GM19240 (cell line): ENCODE measurements at regions not wholly inside any gene's neighbourhood (a gene's known extent, or its start where the extent isn't known, plus 50 kb on each side); places are given as distances from the start of the nearest gene placed in this dataset.

Experiments
- DNase-seq: peaks from one replicate; pipeline ENCODE4 v3.0.0; 2011; ENCODE audit warnings: low spot score; ENCODE audit not compliant: insufficient read length

- DNase-seq = no peak
These were observed 515.7 kb downstream of the MED13L start for GRCh38 chr12:115761784-115762183.

- DNase-seq = no peak
These were observed 517.3 kb downstream of the MED13L start for GRCh38 chr12:115760231-115760630.

- DNase-seq = no peak
These were observed 518.4 kb downstream of the MED13L start for GRCh38 chr12:115758877-115759620.

- DNase-seq = no peak
These were observed 519.3 kb downstream of the MED13L start for GRCh38 chr12:115758183-115758582.

- DNase-seq = no peak
These were observed 520.7 kb downstream of the MED13L start for GRCh38 chr12:115756804-115757203.

- no peak for DNase-seq
These were observed 521.2 kb downstream of the MED13L start for GRCh38 chr12:115756271-115756670.

GRCh38 chr12:115755725-115756085 is 521.8 kb downstream of the MED13L start:
- no peak for DNase-seq

GRCh38 chr12:115755061-115755724 is 522.3 kb downstream of the MED13L start:
- no peak for DNase-seq

GRCh38 chr12:115752913-115753726 is 524.4 kb downstream of the MED13L start:
- DNase-seq = peak; percentile 21

- no peak for DNase-seq
These were observed 525.3 kb downstream of the MED13L start for GRCh38 chr12:115752156-115752555.

- DNase-seq = no peak
These were observed 527.2 kb downstream of the MED13L start for GRCh38 chr12:115750340-115750739.

- no peak for DNase-seq
These were observed 528.2 kb downstream of the MED13L start for GRCh38 chr12:115749071-115749841.

GRCh38 chr12:115740586-115741155 is 536.8 kb downstream of the MED13L start:
- DNase-seq = no peak

GRCh38 chr12:115737895-115738294 is 539.6 kb downstream of the MED13L start:
- DNase-seq = no peak

GRCh38 chr12:115736360-115736759 is 541.1 kb downstream of the MED13L start:
- DNase-seq = no peak

- DNase-seq = no peak
These were observed 546.4 kb downstream of the MED13L start for GRCh38 chr12:115730975-115731541.

- no peak for DNase-seq
These were observed 550.8 kb downstream of the MED13L start for GRCh38 chr12:115726691-115727090.

- DNase-seq = no peak
These were observed 555.3 kb downstream of the MED13L start for GRCh38 chr12:115722181-115722580.

GRCh38 chr12:115716551-115716950 is 560.9 kb downstream of the MED13L start:
- no peak for DNase-seq

- DNase-seq = no peak
These were observed 564.8 kb downstream of the MED13L start for GRCh38 chr12:115712676-115713075.

- no peak for DNase-seq
These were observed 567.4 kb downstream of the MED13L start for GRCh38 chr12:115710104-115710564.
